ENCODE measurements at regions not wholly inside any gene's neighbourhood (a gene's known extent, or its start where the extent isn't known, plus 50 kb on each side); places are given as distances from the start of the nearest gene placed in this dataset.

DNA sequence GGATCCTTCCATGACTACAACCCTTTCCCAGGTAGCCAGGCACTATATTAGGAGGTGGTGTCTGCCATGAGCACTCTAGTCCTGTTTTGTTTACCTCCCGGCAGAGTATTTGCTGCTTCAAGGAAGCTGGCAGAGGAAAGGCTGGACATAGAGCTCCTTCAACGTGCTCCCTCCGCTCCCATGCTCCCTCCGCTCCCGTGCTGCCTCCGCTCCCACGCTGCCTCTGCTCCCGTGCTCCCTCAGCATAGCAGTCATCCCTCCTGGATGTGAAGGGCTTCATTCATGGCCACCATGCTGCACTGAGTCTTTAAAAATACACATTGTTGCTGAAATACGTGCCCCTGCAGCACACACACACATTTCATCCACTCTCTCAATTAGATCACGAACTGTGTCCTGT lies 181.9 kb upstream of the MYT1L start:
- peaks cover 45% of the 10 kb centered on the region for H3K27me3 ChIP-seq (ENCODE audit: insufficient read depth, low read depth)
- no peak for DNase-seq
- no peaks in the 10 kb centered on the region for H4K20me1 ChIP-seq (ENCODE audit: insufficient read depth)
- no peaks in the 10 kb centered on the region for H3K9me2 ChIP-seq (ENCODE audit: insufficient read depth)
- BruUV-seq (replicated peaks) = no TSS peak
- ChIA-PET CTCF (no interaction called here), POLR2A (ENCODE audit: unreplicated experiment) (no interaction called here)
- H3K9me3 ChIP-seq (ENCODE audit: insufficient read depth, low read depth) = no peaks in the 10 kb centered on the region
- H3K36me3 ChIP-seq (ENCODE audit: low read depth) = no peaks in the 10 kb centered on the region
- intact Hi-C loops (cut with micrococcal nuclease; ENCODE audit: unreplicated experiment) = no loop called here
- no peak overlapping the region for H3K4me2 ChIP-seq
- H3F3A ChIP-seq (ENCODE audit: insufficient read depth, low read depth) = no peaks in the 10 kb centered on the region
- H3K27ac ChIP-seq = no peak overlapping the region
- TF ChIP-seq, protein P1, sequence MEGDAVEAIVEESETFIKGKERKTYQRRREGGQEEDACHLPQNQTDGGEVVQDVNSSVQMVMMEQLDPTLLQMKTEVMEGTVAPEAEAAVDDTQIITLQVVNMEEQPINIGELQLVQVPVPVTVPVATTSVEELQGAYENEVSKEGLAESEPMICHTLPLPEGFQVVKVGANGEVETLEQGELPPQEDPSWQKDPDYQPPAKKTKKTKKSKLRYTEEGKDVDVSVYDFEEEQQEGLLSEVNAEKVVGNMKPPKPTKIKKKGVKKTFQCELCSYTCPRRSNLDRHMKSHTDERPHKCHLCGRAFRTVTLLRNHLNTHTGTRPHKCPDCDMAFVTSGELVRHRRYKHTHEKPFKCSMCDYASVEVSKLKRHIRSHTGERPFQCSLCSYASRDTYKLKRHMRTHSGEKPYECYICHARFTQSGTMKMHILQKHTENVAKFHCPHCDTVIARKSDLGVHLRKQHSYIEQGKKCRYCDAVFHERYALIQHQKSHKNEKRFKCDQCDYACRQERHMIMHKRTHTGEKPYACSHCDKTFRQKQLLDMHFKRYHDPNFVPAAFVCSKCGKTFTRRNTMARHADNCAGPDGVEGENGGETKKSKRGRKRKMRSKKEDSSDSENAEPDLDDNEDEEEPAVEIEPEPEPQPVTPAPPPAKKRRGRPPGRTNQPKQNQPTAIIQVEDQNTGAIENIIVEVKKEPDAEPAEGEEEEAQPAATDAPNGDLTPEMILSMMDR (conservative IDR thresholded peaks at IDR 0.05) = no peak
- TF ChIP-seq EZH2 (IDR thresholded peaks at IDR 0.05; ENCODE audit: low read depth) = no peak
- no peaks in the 10 kb centered on the region for H3K4me1 ChIP-seq (replicated peaks; ENCODE audit: insufficient read depth)
- no peaks in the 10 kb centered on the region for H3K79me2 ChIP-seq (ENCODE audit: low read depth)
- no peak overlapping the region for H2AFZ ChIP-seq
- no peak overlapping the region for H3K4me3 ChIP-seq

DNA sequence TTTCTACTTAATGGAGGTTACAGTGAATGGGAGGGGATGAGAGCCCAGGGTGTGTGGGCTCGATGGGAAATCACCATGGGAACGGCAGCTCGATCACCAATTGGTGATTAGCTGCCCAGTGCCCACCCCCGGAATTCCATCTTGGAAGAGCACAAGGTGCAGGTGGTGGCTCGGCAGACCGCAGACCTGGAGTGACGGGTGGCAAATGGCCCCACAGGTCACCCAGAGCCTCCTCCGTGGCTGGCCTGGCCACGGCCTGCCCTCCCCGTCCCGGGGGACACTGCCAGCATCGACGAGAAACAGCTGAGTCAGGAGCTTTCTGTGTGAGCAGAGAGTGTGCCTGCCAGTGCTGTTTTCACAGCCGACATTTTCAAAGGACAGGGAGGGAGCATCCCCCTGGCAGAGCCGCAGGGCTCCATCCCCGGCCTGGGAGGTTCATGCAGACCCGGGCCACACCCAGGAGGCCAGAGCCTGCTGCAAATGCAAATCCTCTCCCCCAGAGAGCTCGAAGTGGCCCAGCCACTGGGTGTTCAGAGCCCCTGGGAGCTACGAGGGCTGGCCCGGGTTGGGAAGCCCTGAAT lies 176.4 kb upstream of the MYT1L start:
- POLR2A ChIA-PET (ENCODE audit: unreplicated experiment) = no interaction called here
- DNase-seq = no peak
- no peak overlapping the region for H3K4me3 ChIP-seq
- BruUV-seq (replicated peaks) = no TSS peak
- peaks cover 48% of the 10 kb centered on the region for H3K27me3 ChIP-seq (ENCODE audit: insufficient read depth, low read depth)
- H2AFZ ChIP-seq = no peak overlapping the region
- H3K27ac ChIP-seq = no peak overlapping the region
- intact Hi-C loops (cut with micrococcal nuclease; ENCODE audit: unreplicated experiment) = no loop called here
- CTCF ChIA-PET = no interaction called here
- no peak overlapping the region for H3K4me2 ChIP-seq
- no peak for TF ChIP-seq EZH2 (IDR thresholded peaks at IDR 0.05; ENCODE audit: low read depth)
- TF ChIP-seq, protein P1 (conservative IDR thresholded peaks at IDR 0.05) = no peak
- no peaks in the 10 kb centered on the region for H3K9me2 ChIP-seq (ENCODE audit: insufficient read depth)
- no peaks in the 10 kb centered on the region for H4K20me1 ChIP-seq (ENCODE audit: insufficient read depth)
- no peaks in the 10 kb centered on the region for H3K4me1 ChIP-seq (replicated peaks; ENCODE audit: insufficient read depth)
- H3K79me2 ChIP-seq (ENCODE audit: low read depth) = no peaks in the 10 kb centered on the region
- H3K9me3 ChIP-seq (ENCODE audit: insufficient read depth, low read depth) = no peaks in the 10 kb centered on the region
- H3F3A ChIP-seq (ENCODE audit: insufficient read depth, low read depth) = no peaks in the 10 kb centered on the region
- H3K36me3 ChIP-seq (ENCODE audit: low read depth) = no peaks in the 10 kb centered on the region

DNA sequence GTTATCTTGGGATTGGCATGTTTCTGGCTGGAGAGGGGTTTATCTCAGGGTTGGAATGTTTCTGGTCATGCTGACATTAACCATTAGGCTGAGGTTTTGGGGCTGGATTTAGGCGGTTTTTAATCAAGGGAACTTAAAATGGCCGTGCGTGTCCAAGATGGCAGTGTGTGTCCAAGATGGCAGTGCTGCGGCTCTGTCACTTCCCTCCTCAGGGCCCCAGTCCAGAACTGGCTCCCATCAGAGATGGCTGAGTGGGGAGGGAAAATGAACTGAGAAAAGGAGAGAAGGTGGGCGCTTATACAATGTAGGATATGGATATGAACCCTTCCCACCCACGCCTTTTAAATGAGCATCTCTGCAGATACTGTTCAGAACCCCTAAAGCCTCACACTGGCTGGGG lies 175.5 kb upstream of the MYT1L start:
- no peak for DNase-seq
- no peak for TF ChIP-seq EZH2 (IDR thresholded peaks at IDR 0.05; ENCODE audit: low read depth)
- TF ChIP-seq, protein P1 (conservative IDR thresholded peaks at IDR 0.05) = no peak
- intact Hi-C loops (cut with micrococcal nuclease; ENCODE audit: unreplicated experiment) = no loop called here
- H3K9me3 ChIP-seq (ENCODE audit: insufficient read depth, low read depth) = no peaks in the 10 kb centered on the region
- no peak overlapping the region for H3K4me3 ChIP-seq
- H3K4me1 ChIP-seq (replicated peaks; ENCODE audit: insufficient read depth) = no peaks in the 10 kb centered on the region
- no peaks in the 10 kb centered on the region for H4K20me1 ChIP-seq (ENCODE audit: insufficient read depth)
- H3F3A ChIP-seq (ENCODE audit: insufficient read depth, low read depth) = no peaks in the 10 kb centered on the region
- no peak overlapping the region for H3K27ac ChIP-seq
- no peak overlapping the region for H3K4me2 ChIP-seq
- no TSS peak for BruUV-seq (replicated peaks)
- no peaks in the 10 kb centered on the region for H3K79me2 ChIP-seq (ENCODE audit: low read depth)
- CTCF ChIA-PET = no interaction called here
- POLR2A ChIA-PET (ENCODE audit: unreplicated experiment) = no interaction called here
- H3K36me3 ChIP-seq (ENCODE audit: low read depth) = no peaks in the 10 kb centered on the region
- no peaks in the 10 kb centered on the region for H3K9me2 ChIP-seq (ENCODE audit: insufficient read depth)
- no peak overlapping the region for H2AFZ ChIP-seq
- peaks cover 50% of the 10 kb centered on the region for H3K27me3 ChIP-seq (ENCODE audit: insufficient read depth, low read depth)

Measured in PC-9 (cell line).